DOHH2 (cell line): ENCODE measurements at regions not wholly inside any gene's neighbourhood (a gene's known extent, or its start where the extent isn't known, plus 50 kb on each side); places are given as distances from the start of the nearest gene placed in this dataset.

Experiments
- CTCF ChIP-seq: fragments of 200-600 bp; sonication (generic); IDR thresholded peaks from one replicate; pipeline ENCODE4 v1.5.1; 2014; ENCODE audit warnings: antibody characterized with exemption, mild to moderate bottlenecking, low read depth, low read length; ENCODE audit not compliant: poor library complexity, severe bottlenecking
- EZH2phosphoT487 ChIP-seq: fragments of 200-600 bp; sonication (generic); IDR thresholded peaks from 2 replicates; pipeline ENCODE4 v1.6.1; 2017; ENCODE audit warnings: borderline replicate concordance, mild to moderate bottlenecking, antibody characterized with exemption, low read length, moderate library complexity, mixed read lengths

DNA sequence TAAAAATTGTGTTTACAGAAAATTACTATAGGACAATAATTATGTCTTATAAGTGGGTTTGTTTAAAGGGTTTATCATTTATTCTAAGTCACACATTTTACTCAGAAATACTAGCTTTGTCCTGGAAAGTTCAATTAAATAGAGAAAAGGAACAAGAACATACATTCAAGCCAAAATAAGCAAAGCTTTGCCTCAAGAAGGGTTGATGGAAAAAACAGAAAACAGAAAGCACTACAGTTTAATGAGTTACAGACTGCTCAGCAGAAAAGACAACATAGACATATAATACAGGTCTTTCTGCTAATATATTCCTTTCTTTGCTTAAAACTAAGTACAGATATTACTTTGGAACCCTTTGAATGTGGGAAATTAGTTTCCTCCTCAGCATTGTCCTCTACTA lies 703.0 kb upstream of the LRFN5 start:
- TF ChIP-seq EZH2phosphoT487 (no peak), CTCF (no peak)
